ENCODE measurements at regions not wholly inside any gene's neighbourhood (a gene's known extent, or its start where the extent isn't known, plus 50 kb on each side); places are given as distances from the start of the nearest gene placed in this dataset.
A peak's percentile ranks its signal among the peaks of the same experiment; 100 is the strongest.

DNA sequence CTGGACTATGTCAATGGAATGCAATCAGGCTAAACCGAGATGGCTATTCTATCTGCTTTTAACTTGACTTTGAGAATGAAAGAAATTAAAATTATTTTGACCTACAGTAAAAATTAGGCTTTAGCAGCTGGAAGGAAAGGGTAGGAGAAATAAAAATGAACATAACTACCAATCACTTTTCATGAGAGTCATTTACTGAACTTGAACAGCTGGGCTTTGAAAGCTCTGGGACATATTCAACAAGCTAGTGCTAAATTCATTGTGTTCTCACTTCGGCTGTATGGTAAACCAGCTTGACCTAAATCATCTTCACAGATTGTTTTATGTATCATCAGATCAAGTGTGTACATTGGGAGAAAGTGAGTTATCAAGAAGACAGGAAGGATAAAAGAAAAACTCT is 161.5 kb upstream of the STXBP5 start:
- no peaks in the 10 kb centered on the region for H3K79me1 ChIP-seq (replicated peaks; ENCODE audit: low read length, poor library complexity, severe bottlenecking)

DNA sequence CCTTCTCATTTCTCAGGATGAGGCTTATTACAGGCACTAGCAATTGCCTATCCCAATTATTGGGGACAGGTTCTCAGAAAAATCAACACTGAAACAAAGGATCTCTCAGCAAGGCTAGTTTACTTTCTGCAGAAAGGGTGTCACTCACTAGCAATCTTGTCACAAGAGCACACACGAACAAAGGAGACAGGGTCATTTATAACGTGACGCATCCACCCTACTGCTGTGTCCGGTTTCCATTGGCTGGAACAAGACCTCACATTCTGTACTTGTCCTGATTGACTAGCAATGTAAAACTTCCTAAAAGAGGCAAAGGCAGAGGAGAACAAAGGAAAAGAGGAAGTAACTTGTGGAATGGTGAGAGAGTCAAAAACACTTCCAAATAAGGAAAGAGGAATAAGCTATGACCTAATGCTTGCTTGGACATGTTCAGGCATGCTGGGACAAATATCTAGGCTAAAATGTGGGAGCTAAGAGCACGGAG is 160.2 kb upstream of the STXBP5 start:
- no peak overlapping the region for H2BK15ac ChIP-seq (ENCODE audit: low read depth, poor library complexity, severe bottlenecking)

More for the DNA sequence above, 161.5 kb upstream of the STXBP5 start:
- Histone ChIP-seq H4K8ac (ENCODE audit: low read length) (no peak overlapping the region), H3K27me3 (ENCODE audit: control insufficient read depth in 1 of 2, insufficient read depth in 1 of 2, low read length in 2 of 2) (no peaks in the 10 kb centered on the region), H3K36me3 (ENCODE audit: control insufficient read depth in 1 of 2, insufficient read depth in 2 of 2, low read depth in 1 of 2, low read length in 2 of 2) (no peaks in the 10 kb centered on the region), H3K9me3 (ENCODE audit: control insufficient read depth, low read length) (peaks cover 19% of the 10 kb centered on the region), H3K4me2 (ENCODE audit: low read length, poor library complexity, severe bottlenecking) (no peak overlapping the region), H3K9ac (ENCODE audit: low read length) (no peak overlapping the region), H2BK15ac (ENCODE audit: low read depth, poor library complexity, severe bottlenecking) (no peak overlapping the region), H2AK5ac (ENCODE audit: low read length, severe bottlenecking) (no peak overlapping the region), H3K18ac (ENCODE audit: low read depth in 1 of 2, low read length in 2 of 2) (no peak overlapping the region), H2AFZ (ENCODE audit: low read depth, low read length) (no peak overlapping the region), H3K4me1 (ENCODE audit: control insufficient read depth, insufficient read depth, low read depth, low read length) (no peaks in the 10 kb centered on the region), H3K23ac (ENCODE audit: low read length in 2 of 2) (no peak overlapping the region), H3K27ac (ENCODE audit: low read length, poor library complexity, severe bottlenecking) (no peak overlapping the region), H2BK12ac (ENCODE audit: low read length in 2 of 2) (no peak overlapping the region), H3K14ac (ENCODE audit: low read length in 2 of 2) (no peak overlapping the region), H2BK120ac (ENCODE audit: low read depth, low read length) (no peak overlapping the region), H3K4me3 (ENCODE audit: insufficient read depth in 1 of 2, low read depth in 1 of 2, low read length in 2 of 2) (no peak overlapping the region), H3K4ac (ENCODE audit: low read depth in 1 of 2, low read length in 2 of 2) (no peak overlapping the region), H4K91ac (ENCODE audit: low read length) (no peak overlapping the region), H2BK5ac (ENCODE audit: low read depth, low read length, poor library complexity, severe bottlenecking) (no peak overlapping the region)
- no peak for DNase-seq
- WGBS = 90% methylated on average over 1 of the region's 2 CpGs

DNA sequence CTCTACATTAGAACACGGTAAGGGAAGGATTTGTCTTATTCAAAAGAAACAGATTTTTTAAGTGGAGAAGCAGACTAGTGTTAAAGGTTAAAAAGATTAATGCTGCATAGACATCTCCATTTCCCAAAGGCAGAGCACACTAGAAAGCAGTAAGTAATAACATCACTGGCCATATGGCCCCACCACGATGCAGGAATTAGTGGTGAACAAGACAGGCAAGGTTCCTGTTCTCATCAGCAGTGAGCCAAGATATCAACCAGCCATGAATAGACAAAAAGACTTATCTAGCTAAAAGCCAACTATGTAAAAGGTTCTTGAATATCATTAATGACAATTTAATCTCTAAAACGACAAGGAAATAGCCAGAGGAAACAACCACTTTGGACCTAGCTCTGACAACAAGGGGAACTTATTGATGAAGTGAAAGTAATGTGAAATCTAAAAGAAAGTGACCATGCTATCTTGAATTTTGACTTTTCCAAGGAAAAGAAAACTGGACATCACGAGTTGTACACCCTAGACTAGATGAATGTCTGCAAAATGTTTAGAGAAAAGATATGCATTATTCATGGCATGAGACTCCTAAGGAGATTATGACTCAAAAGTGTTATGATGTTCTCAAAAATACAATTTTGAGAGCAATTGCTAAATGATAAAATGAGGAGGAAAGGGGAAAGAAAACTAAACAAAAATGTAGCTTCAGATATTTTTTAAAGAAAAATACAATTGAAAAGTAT is 157.9 kb upstream of the STXBP5 start:
- no peaks in the 10 kb centered on the region for H3K79me1 ChIP-seq (replicated peaks; ENCODE audit: low read length, poor library complexity, severe bottlenecking)
- WGBS = 86% methylated on average over 3 of the region's 4 CpGs
- H3K9me3 ChIP-seq (ENCODE audit: control insufficient read depth, low read length) = peaks cover 19% of the 10 kb centered on the region
- no peaks in the 10 kb centered on the region for H3K4me1 ChIP-seq (ENCODE audit: control insufficient read depth, insufficient read depth, low read depth, low read length)
- no peak overlapping the region for H4K91ac ChIP-seq (ENCODE audit: low read length)
- no peaks in the 10 kb centered on the region for H3K27me3 ChIP-seq (ENCODE audit: control insufficient read depth in 1 of 2, insufficient read depth in 1 of 2, low read length in 2 of 2)
- no peak overlapping the region for H2AFZ ChIP-seq (ENCODE audit: low read depth, low read length)
- H3K14ac ChIP-seq (ENCODE audit: low read length in 2 of 2) = no peak overlapping the region
- no peak overlapping the region for H2BK120ac ChIP-seq (ENCODE audit: low read depth, low read length)
- no peak overlapping the region for H3K27ac ChIP-seq (ENCODE audit: low read length, poor library complexity, severe bottlenecking)
- no peak overlapping the region for H3K4me3 ChIP-seq (ENCODE audit: insufficient read depth in 1 of 2, low read depth in 1 of 2, low read length in 2 of 2)
- H2AK5ac ChIP-seq (ENCODE audit: low read length, severe bottlenecking) = no peak overlapping the region
- H3K4me2 ChIP-seq (ENCODE audit: low read length, poor library complexity, severe bottlenecking) = no peak overlapping the region
- no peak overlapping the region for H4K8ac ChIP-seq (ENCODE audit: low read length)
- H3K4ac ChIP-seq (ENCODE audit: low read depth in 1 of 2, low read length in 2 of 2) = no peak overlapping the region
- H2BK5ac ChIP-seq (ENCODE audit: low read depth, low read length, poor library complexity, severe bottlenecking) = no peak overlapping the region
- H3K9ac ChIP-seq (ENCODE audit: low read length) = no peak overlapping the region
- DNase-seq = peak; percentile 8
- no peak overlapping the region for H3K18ac ChIP-seq (ENCODE audit: low read depth in 1 of 2, low read length in 2 of 2)
- H2BK15ac ChIP-seq (ENCODE audit: low read depth, poor library complexity, severe bottlenecking) = no peak overlapping the region
- H2BK12ac ChIP-seq (ENCODE audit: low read length in 2 of 2) = no peak overlapping the region
- H3K36me3 ChIP-seq (ENCODE audit: control insufficient read depth in 1 of 2, insufficient read depth in 2 of 2, low read depth in 1 of 2, low read length in 2 of 2) = no peaks in the 10 kb centered on the region
- no peak overlapping the region for H3K23ac ChIP-seq (ENCODE audit: low read length in 2 of 2)

More for the DNA sequence above, 160.2 kb upstream of the STXBP5 start:
- no peaks in the 10 kb centered on the region for H3K79me1 ChIP-seq (replicated peaks; ENCODE audit: low read length, poor library complexity, severe bottlenecking)
- H4K8ac ChIP-seq (ENCODE audit: low read length) = no peak overlapping the region
- H3K4ac ChIP-seq (ENCODE audit: low read depth in 1 of 2, low read length in 2 of 2) = no peak overlapping the region
- H2BK120ac ChIP-seq (ENCODE audit: low read depth, low read length) = no peak overlapping the region
- H3K23ac ChIP-seq (ENCODE audit: low read length in 2 of 2) = no peak overlapping the region
- H2BK5ac ChIP-seq (ENCODE audit: low read depth, low read length, poor library complexity, severe bottlenecking) = no peak overlapping the region
- H3K4me3 ChIP-seq (ENCODE audit: insufficient read depth in 1 of 2, low read depth in 1 of 2, low read length in 2 of 2) = peak overlapping the region in 1 of 2 experiments; percentile 5
- H3K14ac ChIP-seq (ENCODE audit: low read length in 2 of 2) = no peak overlapping the region
- H3K36me3 ChIP-seq (ENCODE audit: control insufficient read depth in 1 of 2, insufficient read depth in 2 of 2, low read depth in 1 of 2, low read length in 2 of 2) = no peaks in the 10 kb centered on the region
- DNase-seq = no peak
- no peaks in the 10 kb centered on the region for H3K4me1 ChIP-seq (ENCODE audit: control insufficient read depth, insufficient read depth, low read depth, low read length)
- WGBS = 95% methylated on average over 5 of the region's 5 CpGs
- H3K18ac ChIP-seq (ENCODE audit: low read depth in 1 of 2, low read length in 2 of 2) = no peak overlapping the region
- peaks cover 19% of the 10 kb centered on the region for H3K9me3 ChIP-seq (ENCODE audit: control insufficient read depth, low read length)
- no peaks in the 10 kb centered on the region for H3K27me3 ChIP-seq (ENCODE audit: control insufficient read depth in 1 of 2, insufficient read depth in 1 of 2, low read length in 2 of 2)
- no peak overlapping the region for H4K91ac ChIP-seq (ENCODE audit: low read length)
- H2AFZ ChIP-seq (ENCODE audit: low read depth, low read length) = no peak overlapping the region
- no peak overlapping the region for H3K4me2 ChIP-seq (ENCODE audit: low read length, poor library complexity, severe bottlenecking)
- no peak overlapping the region for H2AK5ac ChIP-seq (ENCODE audit: low read length, severe bottlenecking)
- no peak overlapping the region for H2BK12ac ChIP-seq (ENCODE audit: low read length in 2 of 2)
- H3K27ac ChIP-seq (ENCODE audit: low read length, poor library complexity, severe bottlenecking) = no peak overlapping the region
- H3K9ac ChIP-seq (ENCODE audit: low read length) = no peak overlapping the region

GRCh38 chr6:147048930-147049329 is 155.3 kb upstream of the STXBP5 start:
- no peak overlapping the region for H4K91ac ChIP-seq (ENCODE audit: low read length)
- H3K14ac ChIP-seq (ENCODE audit: low read length in 2 of 2) = no peak overlapping the region
- DNase-seq = no peak
- no peak overlapping the region for H3K27ac ChIP-seq (ENCODE audit: low read length, poor library complexity, severe bottlenecking)
- H2BK15ac ChIP-seq (ENCODE audit: low read depth, poor library complexity, severe bottlenecking) = no peak overlapping the region
- H3K4me3 ChIP-seq (ENCODE audit: insufficient read depth in 1 of 2, low read depth in 1 of 2, low read length in 2 of 2) = no peak overlapping the region
- H3K79me1 ChIP-seq (replicated peaks; ENCODE audit: low read length, poor library complexity, severe bottlenecking) = no peaks in the 10 kb centered on the region
- H3K4ac ChIP-seq (ENCODE audit: low read depth in 1 of 2, low read length in 2 of 2) = no peak overlapping the region
- 97% methylated on average over 3 of the region's 3 CpGs for WGBS
- no peak overlapping the region for H2BK5ac ChIP-seq (ENCODE audit: low read depth, low read length, poor library complexity, severe bottlenecking)
- H3K9me3 ChIP-seq (ENCODE audit: control insufficient read depth, low read length) = peaks cover 8% of the 10 kb centered on the region
- H3K4me1 ChIP-seq (ENCODE audit: control insufficient read depth, insufficient read depth, low read depth, low read length) = no peaks in the 10 kb centered on the region
- no peaks in the 10 kb centered on the region for H3K27me3 ChIP-seq (ENCODE audit: control insufficient read depth in 1 of 2, insufficient read depth in 1 of 2, low read length in 2 of 2)
- H3K9ac ChIP-seq (ENCODE audit: low read length) = no peak overlapping the region
- no peak overlapping the region for H3K23ac ChIP-seq (ENCODE audit: low read length in 2 of 2)
- H2BK120ac ChIP-seq (ENCODE audit: low read depth, low read length) = no peak overlapping the region
- H2AK5ac ChIP-seq (ENCODE audit: low read length, severe bottlenecking) = no peak overlapping the region
- H3K36me3 ChIP-seq (ENCODE audit: control insufficient read depth in 1 of 2, insufficient read depth in 2 of 2, low read depth in 1 of 2, low read length in 2 of 2) = no peaks in the 10 kb centered on the region
- H2AFZ ChIP-seq (ENCODE audit: low read depth, low read length) = no peak overlapping the region
- H4K8ac ChIP-seq (ENCODE audit: low read length) = no peak overlapping the region
- no peak overlapping the region for H2BK12ac ChIP-seq (ENCODE audit: low read length in 2 of 2)
- no peak overlapping the region for H3K4me2 ChIP-seq (ENCODE audit: low read length, poor library complexity, severe bottlenecking)
- H3K18ac ChIP-seq (ENCODE audit: low read depth in 1 of 2, low read length in 2 of 2) = no peak overlapping the region

All from mesenchymal stem cell (in vitro differentiated cells and primary cell).